Neural progenitor cell (in vitro differentiated cells): ENCODE measurements at regions not wholly inside any gene's neighbourhood (a gene's known extent, or its start where the extent isn't known, plus 50 kb on each side); places are given as distances from the start of the nearest gene placed in this dataset.

ENCODE experiments used
- DNase-seq: peaks from one replicate; pipeline ENCODE4 v3.0.0-alpha.2; 2016; ENCODE audit warnings: low spot score
- H2AFZ ChIP-seq: fragments of 200-600 bp; sonication (generic); replicated peaks from 2 replicates; pipeline ENCODE4 v1.6.1; 2016; ENCODE audit warnings: antibody characterized with exemption
- H3F3A ChIP-seq: fragments of 200-600 bp; sonication (generic); 2 replicates; pipeline ENCODE4 v1.6.1; 2016; ENCODE audit warnings: antibody characterized with exemption, low read depth
- H3K27ac ChIP-seq: fragments of 200-600 bp; sonication (generic); 2 replicates; pipeline ENCODE4 v1.5.1; 2016; ENCODE audit warnings: mild to moderate bottlenecking
- H3K27me3 ChIP-seq: fragments of 200-600 bp; sonication (generic); 2 replicates; pipeline ENCODE4 v1.6.1; 2016; ENCODE audit warnings: mild to moderate bottlenecking, moderate library complexity
- H3K36me3 ChIP-seq: fragments of 200-600 bp; sonication (generic); 2 replicates; pipeline ENCODE4 v1.5.1; 2016
- H3K4me1 ChIP-seq: fragments of 200-600 bp; sonication (generic); 2 replicates; pipeline ENCODE4 v1.6.1; 2016; ENCODE audit warnings: mixed run types
- H3K4me2 ChIP-seq: fragments of 200-600 bp; sonication (generic); 2 replicates; pipeline ENCODE4 v1.6.1; 2016
- H3K4me3 ChIP-seq: fragments of 200-600 bp; sonication (generic); 2 replicates; pipeline ENCODE4 v1.5.1; 2016
- H3K79me2 ChIP-seq: fragments of 200-600 bp; sonication (generic); 2 replicates; pipeline ENCODE4 v1.6.1; 2016; ENCODE audit warnings: low read depth
- H3K9ac ChIP-seq: fragments of 200-600 bp; sonication (generic); 2 replicates; pipeline ENCODE4 v1.6.1; 2016
- H3K9me3 ChIP-seq: fragments of 200-600 bp; sonication (generic); 2 replicates; pipeline ENCODE4 v1.5.1; 2016; ENCODE audit warnings: low read depth
- H4K20me1 ChIP-seq: fragments of 200-600 bp; sonication (generic); 2 replicates; pipeline ENCODE4 v1.6.1; 2016; ENCODE audit warnings: low read depth
- H3K27ac Mint-ChIP-seq: 3 replicates; pipeline ENCODE4 v1.8.0; 2021; ENCODE audit warnings: mixed read lengths
- H3K27me3 Mint-ChIP-seq: 2 replicates; pipeline ENCODE4 v1.8.0; 2022; ENCODE audit warnings: low read depth, mild to moderate bottlenecking, inconsistent platforms, moderate library complexity, mixed read lengths; ENCODE audit not compliant: insufficient read depth
- H3K36me3 Mint-ChIP-seq: 3 replicates; pipeline ENCODE4 v1.8.0; 2021; ENCODE audit warnings: mixed read lengths
- H3K4me1 Mint-ChIP-seq: 3 replicates; pipeline ENCODE4 v1.8.0; 2021; ENCODE audit warnings: mixed read lengths
- H3K4me3 Mint-ChIP-seq: 3 replicates; pipeline ENCODE4 v1.8.0; 2021; ENCODE audit warnings: mild to moderate bottlenecking, moderate library complexity, mixed read lengths
- H3K9me3 Mint-ChIP-seq: 3 replicates; pipeline ENCODE4 v1.8.0; 2020; ENCODE audit warnings: mixed read lengths
- CTCF ChIP-seq: fragments of 200-600 bp; sonication (generic); IDR thresholded peaks from 2 replicates; pipeline ENCODE4 v1.5.1; 2017; ENCODE audit warnings: antibody characterized with exemption, mild to moderate bottlenecking
- EZH2 ChIP-seq: fragments of 200-600 bp; sonication (generic); IDR thresholded peaks from 2 replicates; pipeline ENCODE4 v1.6.1; 2017; ENCODE audit warnings: antibody characterized with exemption, mild to moderate bottlenecking, moderate library complexity
- EZH2phosphoT487 ChIP-seq: fragments of 200-600 bp; sonication (generic); IDR thresholded peaks from 2 replicates; pipeline ENCODE4 v1.6.1; 2017; ENCODE audit warnings: antibody characterized with exemption

- H3K4me1 Mint-ChIP-seq, result peaks cover 3% of the 10 kb centered on the region
- no peak for TF ChIP-seq EZH2
- TF ChIP-seq EZH2phosphoT487, result no peak
- TF ChIP-seq CTCF, result no peak
- Histone ChIP-seq H3K9ac (no peak overlapping the region), H4K20me1 (no peaks in the 10 kb centered on the region), H3K27me3 (no peaks in the 10 kb centered on the region), H3K27ac (no peak overlapping the region), H3K4me2 (no peak overlapping the region), H3K4me3 (no peak overlapping the region), H3K36me3 (no peaks in the 10 kb centered on the region), H3F3A (no peaks in the 10 kb centered on the region), H3K9me3 (no peaks in the 10 kb centered on the region), H3K79me2 (no peaks in the 10 kb centered on the region), H3K4me1 (no peaks in the 10 kb centered on the region), H2AFZ (no peak overlapping the region)
- H3K4me3 Mint-ChIP-seq, result no peak overlapping the region
- H3K9me3 Mint-ChIP-seq, result no peaks in the 10 kb centered on the region
- DNase-seq, result no peak
- H3K27me3 Mint-ChIP-seq, result peaks cover 7% of the 10 kb centered on the region
- no peaks in the 10 kb centered on the region for H3K36me3 Mint-ChIP-seq
- no peak overlapping the region for H3K27ac Mint-ChIP-seq
These were observed 296.1 kb upstream of the RASGRP1 start for GRCh38 chr15:38860674-38861073.

- TF ChIP-seq EZH2phosphoT487 (no peak), EZH2 (no peak), CTCF (no peak)
- Mint-ChIP-seq H3K4me3 (no peak overlapping the region), H3K27ac (no peak overlapping the region)
These were observed 296.5 kb upstream of the RASGRP1 start for GRCh38 chr15:38861108-38861507.

GRCh38 chr15:38862099-38862498 lies 297.5 kb upstream of the RASGRP1 start:
- Mint-ChIP-seq H3K36me3 (no peaks in the 10 kb centered on the region), H3K27ac (no peak overlapping the region), H3K4me3 (no peak overlapping the region), H3K4me1 (peaks cover 3% of the 10 kb centered on the region), H3K27me3 (peaks cover 7% of the 10 kb centered on the region), H3K9me3 (peaks cover 2% of the 10 kb centered on the region)
- Histone ChIP-seq H3F3A (no peaks in the 10 kb centered on the region), H4K20me1 (no peaks in the 10 kb centered on the region), H3K4me2 (no peak overlapping the region), H3K79me2 (no peaks in the 10 kb centered on the region), H3K27ac (no peak overlapping the region), H3K36me3 (no peaks in the 10 kb centered on the region), H3K9ac (no peak overlapping the region), H3K27me3 (no peaks in the 10 kb centered on the region), H3K4me1 (no peaks in the 10 kb centered on the region), H2AFZ (no peak overlapping the region), H3K4me3 (no peak overlapping the region), H3K9me3 (no peaks in the 10 kb centered on the region)
- DNase-seq, result no peak
- TF ChIP-seq CTCF, result no peak
- TF ChIP-seq EZH2, result no peak
- TF ChIP-seq EZH2phosphoT487, result no peak

More at GRCh38 chr15:38861108-38861507, 296.5 kb upstream of the RASGRP1 start:
- no peaks in the 10 kb centered on the region for H3K9me3 ChIP-seq
- H3K4me1 ChIP-seq, result no peaks in the 10 kb centered on the region
- no peaks in the 10 kb centered on the region for H3F3A ChIP-seq
- H3K36me3 Mint-ChIP-seq, result no peaks in the 10 kb centered on the region
- peaks cover 2% of the 10 kb centered on the region for H3K9me3 Mint-ChIP-seq
- no peak overlapping the region for H3K4me2 ChIP-seq
- H3K36me3 ChIP-seq, result no peaks in the 10 kb centered on the region
- H3K4me3 ChIP-seq, result no peak overlapping the region
- peaks cover 7% of the 10 kb centered on the region for H3K27me3 Mint-ChIP-seq
- no peak overlapping the region for H2AFZ ChIP-seq
- no peak overlapping the region for H3K9ac ChIP-seq
- no peaks in the 10 kb centered on the region for H3K79me2 ChIP-seq
- DNase-seq, result no peak
- H3K4me1 Mint-ChIP-seq, result peaks cover 3% of the 10 kb centered on the region
- H3K27me3 ChIP-seq, result no peaks in the 10 kb centered on the region
- H3K27ac ChIP-seq, result no peak overlapping the region
- no peaks in the 10 kb centered on the region for H4K20me1 ChIP-seq
